H9 (cell line): ENCODE measurements at regions not wholly inside any gene's neighbourhood (a gene's known extent, or its start where the extent isn't known, plus 50 kb on each side); places are given as distances from the start of the nearest gene placed in this dataset.

Experiments
- DNase-seq: peaks from one replicate; pipeline ENCODE4 v3.0.0-alpha.2; 2017
- H2AFZ ChIP-seq: one replicate; pipeline ENCODE4 v1.6.1; 2013; ENCODE audit warnings: mild to moderate bottlenecking, low read length, control low read depth, moderate library complexity
- H2AK5ac ChIP-seq: 2 replicates; pipeline ENCODE4 v1.6.1; 2013; ENCODE audit warnings: low read length, control low read depth, mixed read lengths; ENCODE audit not compliant: insufficient read length
- H2BK120ac ChIP-seq: one replicate; pipeline ENCODE4 v1.6.1; 2013; ENCODE audit warnings: low read depth, mild to moderate bottlenecking, low read length, control low read depth, inconsistent platforms; ENCODE audit not compliant: poor library complexity, severe bottlenecking
- H2BK12ac ChIP-seq: 2 replicates; pipeline ENCODE4 v1.6.1; 2013; ENCODE audit warnings: low read length, control low read depth, mixed read lengths, low read depth; ENCODE audit not compliant: insufficient read length
- H2BK15ac ChIP-seq: 2 replicates; pipeline ENCODE4 v1.6.1; 2013; ENCODE audit warnings: low read depth, low read length, control low read depth
- H2BK20ac ChIP-seq: one replicate; pipeline ENCODE4 v1.6.1; 2013; ENCODE audit warnings: low read depth, mild to moderate bottlenecking, low read length, control low read depth, inconsistent platforms; ENCODE audit not compliant: poor library complexity, severe bottlenecking
- H2BK5ac ChIP-seq: 2 replicates; pipeline ENCODE4 v1.6.1; 2013; ENCODE audit warnings: low read length, control low read depth, mixed read lengths; ENCODE audit not compliant: insufficient read length
- H3K14ac ChIP-seq: 2 replicates; pipeline ENCODE4 v1.6.1; 2013; ENCODE audit warnings: low read length, control low read depth; ENCODE audit not compliant: insufficient read depth
- H3K18ac ChIP-seq: 2 replicates; pipeline ENCODE4 v1.6.1; 2013; ENCODE audit warnings: low read depth, mild to moderate bottlenecking, mixed read lengths, low read length, control low read depth; ENCODE audit not compliant: insufficient read length
- H3K23ac ChIP-seq: 2 replicates; pipeline ENCODE4 v1.6.1; 2013; ENCODE audit warnings: low read length, control low read depth, mixed read lengths, low read depth; ENCODE audit not compliant: insufficient read length
- H3K23me2 ChIP-seq: 2 replicates; pipeline ENCODE4 v1.6.1; 2013; ENCODE audit warnings: low read depth, mild to moderate bottlenecking, mixed read lengths, low read length, control low read depth; ENCODE audit not compliant: insufficient read length, poor library complexity, severe bottlenecking
- H3K27ac ChIP-seq: 2 replicates; pipeline ENCODE4 v1.5.1; 2013; ENCODE audit warnings: low read length, control low read depth, mixed read lengths, low read depth; ENCODE audit not compliant: insufficient read length
- H3K27me3 ChIP-seq: 2 replicates; pipeline ENCODE4 v1.6.1; 2013; ENCODE audit warnings: low read length, control low read depth, inconsistent platforms; ENCODE audit not compliant: insufficient read depth
- H3K4ac ChIP-seq: 2 replicates; pipeline ENCODE4 v1.6.1; 2013; ENCODE audit warnings: low read depth, mild to moderate bottlenecking, control low read depth, inconsistent platforms, low read length, moderate library complexity
- H3K4me1 ChIP-seq: 2 replicates; pipeline ENCODE4 v1.6.1; 2013; ENCODE audit warnings: low read length, control low read depth, inconsistent platforms; ENCODE audit not compliant: insufficient read depth
- H3K4me2 ChIP-seq: 2 replicates; pipeline ENCODE4 v1.6.1; 2013; ENCODE audit warnings: low read length, control low read depth, mixed read lengths; ENCODE audit not compliant: insufficient read length, insufficient read depth
- H3K56ac ChIP-seq: 2 replicates; pipeline ENCODE4 v1.6.1; 2013; ENCODE audit warnings: low read depth, mild to moderate bottlenecking, mixed read lengths, low read length, control low read depth; ENCODE audit not compliant: insufficient read length
- H3K79me1 ChIP-seq: 2 replicates; pipeline ENCODE4 v1.6.1; 2013; ENCODE audit warnings: low read depth, mild to moderate bottlenecking, moderate library complexity, low read length, control low read depth, inconsistent platforms; ENCODE audit not compliant: insufficient read depth, poor library complexity, severe bottlenecking
- H3K79me2 ChIP-seq: 2 replicates; pipeline ENCODE4 v1.6.1; 2013; ENCODE audit warnings: low read length, control low read depth, inconsistent platforms; ENCODE audit not compliant: insufficient read depth
- H3K9ac ChIP-seq: 2 replicates; pipeline ENCODE4 v1.6.1; 2013; ENCODE audit warnings: low read length, control low read depth, mixed read lengths; ENCODE audit not compliant: insufficient read length; ENCODE audit errors: extremely low read depth
- H3K9me3 ChIP-seq: one replicate; pipeline ENCODE4 v1.6.1; 2013; ENCODE audit warnings: low read depth, low read length, inconsistent platforms; ENCODE audit not compliant: control insufficient read depth
- H3T11ph ChIP-seq: one replicate; pipeline ENCODE4 v1.6.1; 2013; ENCODE audit warnings: mild to moderate bottlenecking, low read length, control low read depth, inconsistent platforms
- H4K20me1 ChIP-seq: one replicate; pipeline ENCODE4 v1.6.1; 2013; ENCODE audit not compliant: control insufficient read depth, insufficient read length, insufficient read depth
- H4K5ac ChIP-seq: 2 replicates; pipeline ENCODE4 v1.6.1; 2013; ENCODE audit warnings: low read depth, mild to moderate bottlenecking, mixed read lengths, low read length, control low read depth; ENCODE audit not compliant: insufficient read length
- H4K8ac ChIP-seq: replicated peaks from 2 replicates; pipeline ENCODE4 v1.6.1; 2013; ENCODE audit warnings: low read length, control low read depth, mixed read lengths, low read depth; ENCODE audit not compliant: insufficient read length
- H4K91ac ChIP-seq: 2 replicates; pipeline ENCODE4 v1.6.1; 2013; ENCODE audit warnings: low read depth, mild to moderate bottlenecking, moderate library complexity, mixed read lengths, low read length, control low read depth; ENCODE audit not compliant: insufficient read length
- H3K27ac Mint-ChIP-seq, 3 experiments: 2 replicates in 2 of 3; 3 replicates in 1 of 3; pipeline ENCODE4 v1.8.0; 2020 to 2021; ENCODE audit warnings: mixed read lengths in 3 of 3, mild to moderate bottlenecking in 1 of 3, moderate library complexity in 1 of 3
- H3K27me3 Mint-ChIP-seq: 2 replicates; pipeline ENCODE4 v1.8.0; 2021; ENCODE audit warnings: low read depth, mild to moderate bottlenecking, moderate library complexity, mixed read lengths
- H3K36me3 Mint-ChIP-seq, 3 experiments: 2 replicates in 2 of 3; 3 replicates in 1 of 3; pipeline ENCODE4 v1.8.0; 2020 to 2021; ENCODE audit warnings: low read depth in 3 of 3, mixed read lengths in 3 of 3; ENCODE audit not compliant: insufficient read depth in 1 of 3
- H3K4me1 Mint-ChIP-seq, 2 experiments: 2 replicates each; pipeline ENCODE4 v1.8.0; 2020; ENCODE audit warnings: mixed read lengths in 2 of 2
- H3K4me3 Mint-ChIP-seq, 2 experiments: 2 replicates in 1 of 2; 3 replicates in 1 of 2; pipeline ENCODE4 v1.8.0; 2020 to 2021; ENCODE audit warnings: mild to moderate bottlenecking in 2 of 2, mixed read lengths in 2 of 2, moderate library complexity in 1 of 2
- H3K9me3 Mint-ChIP-seq, 2 experiments: 2 replicates in 1 of 2; 3 replicates in 1 of 2; pipeline ENCODE4 v1.8.0; 2020; ENCODE audit warnings: mild to moderate bottlenecking in 2 of 2, mixed read lengths in 2 of 2, moderate library complexity in 1 of 2
- WGBS: extraction: QIAGEN DNeasy Blood & Tissue Kit; methylation state at CpG from one replicate; pipeline ENCODE4 v1.1.7; 2013; ENCODE audit warnings: missing lambda C conversion rate, low lambda C conversion rate, mixed read lengths; ENCODE audit not compliant: insufficient read length; ENCODE audit errors: extremely low coverage; 5-methylcytosine and 5-hydroxymethylcytosine counted together
- TF ChIP-seq, protein P1 (sequence below): fragments of 200-600 bp; sonication (generic); conservative IDR thresholded peaks from 3 replicates; pipeline ENCODE4 v1.8.0; 2021; ENCODE audit warnings: antibody characterized with exemption, mild to moderate bottlenecking

- Histone ChIP-seq H4K20me1 (no peaks in the 10 kb centered on the region), H2BK20ac (no peak overlapping the region), H3K4me1 (0 out of 2 replicates have a peak, but pooled peaks cover 2% of the 10 kb centered on the region), H2BK5ac (no peak overlapping the region), H3K79me2 (no peaks in the 10 kb centered on the region), H3K18ac (no peak overlapping the region), H3T11ph (no peak overlapping the region), H2AFZ (no peak overlapping the region), H3K27me3 (no peaks in the 10 kb centered on the region), H4K8ac (no peak overlapping the region), H3K23me2 (no peaks in the 10 kb centered on the region), H2BK120ac (no peak overlapping the region), H3K56ac (no peak overlapping the region), H3K27ac (no peak overlapping the region), H2BK12ac (no peak overlapping the region), H3K4me2 (no peak overlapping the region), H3K4ac (no peak overlapping the region), H4K5ac (no peak overlapping the region), H2AK5ac (no peak overlapping the region), H3K14ac (no peak overlapping the region), H3K9ac (no peak overlapping the region), H3K9me3 (no peaks in the 10 kb centered on the region), H2BK15ac (no peak overlapping the region), H4K91ac (no peak overlapping the region), H3K23ac (no peak overlapping the region), H3K79me1 (no peaks in the 10 kb centered on the region)
- peaks cover 13 to 25% of the 10 kb centered on the region in 2 experiments for H3K4me1 Mint-ChIP-seq
- no peak for DNase-seq
- no peaks in the 10 kb centered on the region for H3K27me3 Mint-ChIP-seq
- TF ChIP-seq, protein P1, sequence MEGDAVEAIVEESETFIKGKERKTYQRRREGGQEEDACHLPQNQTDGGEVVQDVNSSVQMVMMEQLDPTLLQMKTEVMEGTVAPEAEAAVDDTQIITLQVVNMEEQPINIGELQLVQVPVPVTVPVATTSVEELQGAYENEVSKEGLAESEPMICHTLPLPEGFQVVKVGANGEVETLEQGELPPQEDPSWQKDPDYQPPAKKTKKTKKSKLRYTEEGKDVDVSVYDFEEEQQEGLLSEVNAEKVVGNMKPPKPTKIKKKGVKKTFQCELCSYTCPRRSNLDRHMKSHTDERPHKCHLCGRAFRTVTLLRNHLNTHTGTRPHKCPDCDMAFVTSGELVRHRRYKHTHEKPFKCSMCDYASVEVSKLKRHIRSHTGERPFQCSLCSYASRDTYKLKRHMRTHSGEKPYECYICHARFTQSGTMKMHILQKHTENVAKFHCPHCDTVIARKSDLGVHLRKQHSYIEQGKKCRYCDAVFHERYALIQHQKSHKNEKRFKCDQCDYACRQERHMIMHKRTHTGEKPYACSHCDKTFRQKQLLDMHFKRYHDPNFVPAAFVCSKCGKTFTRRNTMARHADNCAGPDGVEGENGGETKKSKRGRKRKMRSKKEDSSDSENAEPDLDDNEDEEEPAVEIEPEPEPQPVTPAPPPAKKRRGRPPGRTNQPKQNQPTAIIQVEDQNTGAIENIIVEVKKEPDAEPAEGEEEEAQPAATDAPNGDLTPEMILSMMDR, result no peak
- WGBS, result no CpG with 5 or more reads among the region's 8 CpGs
- no peaks in the 10 kb centered on the region for H3K36me3 Mint-ChIP-seq
- H3K4me3 Mint-ChIP-seq, result no peak overlapping the region
- no peak overlapping the region; a peak in 1 of 7 replicates for H3K27ac Mint-ChIP-seq
- H3K9me3 Mint-ChIP-seq, result no peaks in the 10 kb centered on the region
Observed at GRCh38 chr10:129333706-129334105, 133.3 kb upstream of the MGMT start.
